Lower leg skin (tissue), 3 donors: ENCODE measurements at regions not wholly inside any gene's neighbourhood (a gene's known extent, or its start where the extent isn't known, plus 50 kb on each side); places are given as distances from the start of the nearest gene placed in this dataset.

Experiments used
- POLR2A ChIP-seq, 2 donors: fragments of 450-650 bp; IDR thresholded peaks; one replicate each; pipeline ENCODE4 v1.6.1; 2016 to 2017; ENCODE audit warnings: antibody characterized with exemption in 2 of 2, mild to moderate bottlenecking in 1 of 2, moderate library complexity in 1 of 2
- TF ChIP-seq, protein P1 (sequence below), 3 donors: fragments of 450-650 bp; IDR thresholded peaks; one replicate each; pipeline ENCODE4 v1.5.1; 2016; ENCODE audit warnings: antibody characterized with exemption in 3 of 3, mild to moderate bottlenecking in 3 of 3, moderate library complexity in 2 of 3

DNA sequence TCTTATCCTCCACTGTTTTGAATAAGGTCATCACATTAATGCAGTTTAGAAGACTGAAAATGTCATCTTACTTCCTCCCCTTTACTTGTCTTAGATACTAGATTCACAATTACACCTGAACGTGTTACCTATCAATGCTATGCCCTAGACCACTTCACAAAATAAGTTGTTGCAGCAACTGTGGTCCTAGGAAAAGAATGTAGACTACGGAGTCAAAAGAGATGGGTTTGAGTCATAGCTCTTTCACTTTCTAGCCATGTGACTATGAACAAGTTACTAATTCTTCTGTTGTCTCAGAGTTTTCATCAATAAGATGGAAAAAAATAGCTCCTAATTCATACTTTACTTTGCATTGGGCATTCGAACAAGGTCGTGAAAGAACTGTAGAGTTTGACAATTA is 164.3 kb upstream of the PREP start:
- TF ChIP-seq, protein P1, sequence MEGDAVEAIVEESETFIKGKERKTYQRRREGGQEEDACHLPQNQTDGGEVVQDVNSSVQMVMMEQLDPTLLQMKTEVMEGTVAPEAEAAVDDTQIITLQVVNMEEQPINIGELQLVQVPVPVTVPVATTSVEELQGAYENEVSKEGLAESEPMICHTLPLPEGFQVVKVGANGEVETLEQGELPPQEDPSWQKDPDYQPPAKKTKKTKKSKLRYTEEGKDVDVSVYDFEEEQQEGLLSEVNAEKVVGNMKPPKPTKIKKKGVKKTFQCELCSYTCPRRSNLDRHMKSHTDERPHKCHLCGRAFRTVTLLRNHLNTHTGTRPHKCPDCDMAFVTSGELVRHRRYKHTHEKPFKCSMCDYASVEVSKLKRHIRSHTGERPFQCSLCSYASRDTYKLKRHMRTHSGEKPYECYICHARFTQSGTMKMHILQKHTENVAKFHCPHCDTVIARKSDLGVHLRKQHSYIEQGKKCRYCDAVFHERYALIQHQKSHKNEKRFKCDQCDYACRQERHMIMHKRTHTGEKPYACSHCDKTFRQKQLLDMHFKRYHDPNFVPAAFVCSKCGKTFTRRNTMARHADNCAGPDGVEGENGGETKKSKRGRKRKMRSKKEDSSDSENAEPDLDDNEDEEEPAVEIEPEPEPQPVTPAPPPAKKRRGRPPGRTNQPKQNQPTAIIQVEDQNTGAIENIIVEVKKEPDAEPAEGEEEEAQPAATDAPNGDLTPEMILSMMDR (IDR thresholded peaks at IDR 0.05), result no peak
- no peak for TF ChIP-seq POLR2A (IDR thresholded peaks at IDR 0.05)
